ENCODE measurements at regions not wholly inside any gene's neighbourhood (a gene's known extent, or its start where the extent isn't known, plus 50 kb on each side); places are given as distances from the start of the nearest gene placed in this dataset.

DNA sequence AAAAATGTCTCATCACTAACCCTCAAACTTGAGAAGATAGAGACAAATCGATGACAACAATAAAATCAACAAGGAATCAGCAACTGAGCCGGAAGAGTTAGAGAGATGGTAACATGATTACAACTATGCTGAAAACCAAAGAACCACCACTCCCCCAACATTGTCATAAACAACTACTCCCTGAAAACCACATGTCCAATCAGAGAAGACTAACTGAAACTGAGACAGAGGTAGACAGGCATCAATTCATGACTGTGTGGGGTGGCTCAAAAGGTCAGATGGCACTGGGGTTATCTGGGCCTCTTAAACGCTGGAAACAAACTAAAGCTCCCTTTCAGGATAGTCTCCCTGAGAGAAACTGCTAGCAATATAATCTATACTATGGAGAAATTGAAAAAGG, 488.8 kb downstream of the KCTD12 start:
- DNase-seq = no peak

DNA sequence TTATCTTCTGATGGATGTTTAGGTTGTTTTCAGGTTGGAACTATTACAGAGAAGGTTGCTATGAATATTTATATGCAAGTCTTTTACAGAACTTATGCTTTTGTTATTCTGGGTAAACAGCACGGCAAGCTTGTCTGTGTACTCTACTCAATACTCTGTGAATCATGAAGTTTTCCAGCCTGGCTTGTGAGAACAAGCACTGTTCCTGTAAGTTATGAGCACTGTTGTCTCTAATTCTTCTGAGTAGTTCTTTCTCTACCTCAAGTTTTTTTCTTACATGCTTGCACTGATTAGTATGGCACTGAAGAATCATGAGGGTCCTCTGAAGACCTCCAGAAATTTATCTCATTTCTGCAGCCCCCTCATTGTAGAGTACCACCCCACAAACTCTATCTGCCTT, 496.9 kb downstream of the KCTD12 start:
- DNase-seq = no peak

DNA sequence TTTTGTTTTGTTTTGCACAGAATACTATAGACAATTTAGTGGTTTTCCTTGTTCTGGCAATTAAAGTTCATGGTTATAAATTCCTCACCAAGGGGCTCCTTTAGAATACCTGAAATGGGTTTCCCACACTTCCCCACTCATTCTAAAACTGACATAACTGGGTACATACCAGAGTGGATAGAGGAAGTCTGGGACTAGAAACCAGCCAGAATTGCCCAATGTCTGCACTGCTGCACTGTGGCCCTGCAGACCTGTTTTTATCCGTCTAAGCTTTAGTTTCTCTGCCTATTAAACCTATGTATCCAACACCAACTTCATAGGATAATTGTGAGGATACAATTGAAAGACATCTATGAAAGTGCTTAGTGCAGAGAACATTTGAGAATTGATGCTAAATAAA, 498.6 kb downstream of the KCTD12 start:
- DNase-seq = no peak

DNA sequence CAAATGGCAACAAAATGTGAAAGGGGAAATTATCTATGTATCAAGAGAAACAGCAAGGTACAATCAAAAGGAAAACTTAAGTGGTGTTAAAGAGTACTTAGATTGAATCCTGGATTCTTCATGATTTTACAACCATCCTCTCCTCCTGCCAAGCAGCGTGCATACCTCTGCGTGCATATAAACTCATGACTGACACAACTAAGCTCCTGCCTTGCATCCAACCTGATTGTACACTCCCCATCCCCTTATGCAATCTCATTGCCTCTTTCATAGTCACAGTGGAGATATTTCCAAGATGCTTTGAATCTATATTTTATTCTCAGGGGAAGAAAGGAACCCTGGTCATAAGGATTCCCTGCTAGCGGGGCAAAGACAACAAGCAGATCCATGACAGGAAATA, 499.9 kb downstream of the KCTD12 start:
- DNase-seq = no peak

DNA sequence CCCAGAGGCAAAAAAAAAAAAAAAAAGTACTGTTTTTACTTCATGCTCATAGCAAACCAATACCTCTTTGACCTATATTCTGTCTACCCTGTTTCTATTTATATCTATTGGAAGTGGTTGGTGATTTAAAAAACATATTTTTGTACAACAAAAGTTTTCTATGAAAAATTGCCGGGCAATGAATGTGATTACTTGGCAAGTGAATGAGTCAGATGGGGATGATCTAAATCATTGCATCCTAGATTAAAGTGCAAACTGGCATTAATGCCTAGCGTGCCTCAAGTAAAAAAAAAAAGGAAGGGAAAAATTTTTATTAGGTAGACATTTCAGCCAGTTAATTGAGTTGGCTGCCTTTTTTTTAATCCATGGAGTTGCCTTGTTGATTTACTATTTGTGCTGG, 500.6 kb downstream of the KCTD12 start:
- no peak for DNase-seq

DNA sequence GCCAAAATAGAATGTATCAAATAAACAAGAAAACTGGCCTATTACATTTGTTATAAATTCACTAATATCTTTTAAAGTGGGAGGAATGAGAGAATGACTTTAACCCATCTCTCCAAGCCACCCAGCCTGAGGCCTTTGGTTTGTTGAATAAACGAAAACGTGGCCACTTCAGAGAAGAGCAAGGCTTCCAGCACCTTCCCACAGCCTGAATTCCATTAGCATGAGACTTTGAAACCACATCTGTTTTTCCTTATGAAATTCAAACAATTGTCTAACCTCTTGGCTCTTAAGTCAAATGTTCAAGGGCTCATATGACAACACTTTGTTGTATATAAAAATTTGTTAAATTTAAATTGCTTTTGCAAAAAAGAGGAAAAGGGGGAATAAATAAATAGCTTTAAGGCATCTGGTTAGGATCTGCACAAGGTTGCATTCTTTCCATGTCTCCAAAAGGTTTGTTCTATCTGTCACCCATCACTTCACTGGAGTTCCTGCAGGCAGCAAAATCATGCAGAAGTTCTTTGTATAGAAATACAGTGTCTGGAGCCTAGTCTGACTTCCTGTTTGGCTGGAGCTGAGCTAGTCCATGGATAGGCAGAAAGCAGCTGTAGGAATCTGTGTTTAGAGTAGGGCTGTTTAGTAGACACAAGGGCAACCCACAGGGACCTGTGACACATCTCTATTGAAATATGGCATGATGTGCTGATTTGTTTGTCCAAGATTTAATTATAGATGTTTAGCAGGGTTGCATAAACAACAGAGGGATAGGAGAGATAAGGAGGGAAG, 502.3 kb downstream of the KCTD12 start:
- DNase-seq = peak in 1 of 2 experiments; percentile 0

DNA sequence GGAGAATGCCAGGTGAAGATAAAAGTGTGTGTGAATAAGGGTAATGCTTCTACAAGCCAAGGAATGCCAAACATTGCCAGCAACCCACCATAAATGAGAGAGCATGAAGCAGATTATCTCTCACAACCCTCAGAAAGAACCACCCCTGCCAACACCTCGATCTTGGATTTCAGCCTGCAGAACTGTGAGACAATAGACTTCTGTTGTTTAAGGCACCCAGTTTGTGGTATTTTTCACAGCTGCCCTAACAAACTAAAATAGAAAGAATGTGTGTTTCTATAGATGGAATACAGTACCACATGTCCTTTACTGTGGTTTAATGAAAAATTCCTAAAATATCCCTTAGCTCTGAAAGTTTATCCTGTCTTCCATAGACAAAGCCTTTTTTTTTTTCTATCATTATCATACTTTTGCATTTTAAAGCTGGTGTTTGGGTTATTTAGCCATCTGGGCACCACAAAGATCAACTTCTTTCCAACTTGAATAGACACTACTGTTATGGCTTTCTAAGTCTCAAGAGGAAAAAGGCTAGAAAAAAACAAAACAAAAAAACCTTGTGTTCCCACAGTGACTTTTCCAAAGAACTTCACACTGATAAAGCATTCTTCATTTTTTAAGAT, 505.6 kb downstream of the KCTD12 start:
- no peak for DNase-seq

DNA sequence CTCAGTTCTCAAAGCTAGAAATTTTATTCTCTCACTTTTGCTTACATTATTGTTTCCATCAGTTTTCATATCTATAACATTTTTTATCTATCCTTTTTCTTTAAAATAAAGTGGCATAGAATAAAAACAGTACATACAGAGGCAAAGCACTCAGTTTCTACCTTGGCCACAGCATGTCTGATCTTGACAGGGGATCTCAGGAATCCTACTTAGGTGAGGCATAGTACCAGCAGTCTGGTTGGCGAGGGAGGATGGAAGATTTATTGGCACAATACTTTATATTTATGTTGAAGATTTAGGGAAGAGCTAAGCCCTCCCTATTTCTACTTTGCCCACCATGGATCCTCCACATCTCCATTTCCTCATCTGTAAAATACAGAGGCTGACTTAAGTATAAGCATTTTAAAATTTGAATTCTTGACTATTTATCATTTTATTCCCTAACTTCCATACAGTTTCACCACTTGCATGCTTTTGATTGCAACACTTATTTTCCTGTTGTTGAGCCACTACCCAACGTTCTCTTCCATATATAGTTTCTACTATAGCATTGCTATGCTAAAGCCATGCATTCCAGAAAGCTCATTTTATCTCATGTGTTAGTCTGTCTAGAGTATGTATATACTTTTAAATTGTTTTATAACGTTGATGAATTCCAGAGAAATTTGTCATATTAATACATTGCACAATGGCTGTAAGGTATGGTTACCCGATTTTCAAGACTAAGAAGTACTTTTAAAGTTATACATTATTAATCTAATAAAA, 506.7 kb downstream of the KCTD12 start:
- no peak for DNase-seq

DNA sequence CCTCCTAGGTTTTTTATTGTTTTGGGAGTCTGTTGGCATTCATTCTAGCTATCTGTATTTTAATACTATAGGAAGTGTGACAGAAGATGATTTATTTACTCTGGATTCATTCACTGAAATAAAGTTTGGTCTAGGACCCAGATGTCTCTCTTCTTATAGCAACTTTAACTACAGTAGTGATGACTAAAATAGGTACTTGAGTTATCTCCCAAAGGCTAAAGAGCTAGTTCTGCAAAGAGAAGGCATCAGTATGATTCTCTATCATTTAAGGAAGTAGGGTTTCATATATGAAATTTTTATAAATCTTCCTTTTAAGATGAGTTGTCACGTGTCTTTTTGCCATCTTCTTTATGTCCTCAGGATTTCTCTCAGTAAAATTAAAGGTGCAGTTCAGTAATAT, 507.4 kb downstream of the KCTD12 start:
- no peak for DNase-seq

DNA sequence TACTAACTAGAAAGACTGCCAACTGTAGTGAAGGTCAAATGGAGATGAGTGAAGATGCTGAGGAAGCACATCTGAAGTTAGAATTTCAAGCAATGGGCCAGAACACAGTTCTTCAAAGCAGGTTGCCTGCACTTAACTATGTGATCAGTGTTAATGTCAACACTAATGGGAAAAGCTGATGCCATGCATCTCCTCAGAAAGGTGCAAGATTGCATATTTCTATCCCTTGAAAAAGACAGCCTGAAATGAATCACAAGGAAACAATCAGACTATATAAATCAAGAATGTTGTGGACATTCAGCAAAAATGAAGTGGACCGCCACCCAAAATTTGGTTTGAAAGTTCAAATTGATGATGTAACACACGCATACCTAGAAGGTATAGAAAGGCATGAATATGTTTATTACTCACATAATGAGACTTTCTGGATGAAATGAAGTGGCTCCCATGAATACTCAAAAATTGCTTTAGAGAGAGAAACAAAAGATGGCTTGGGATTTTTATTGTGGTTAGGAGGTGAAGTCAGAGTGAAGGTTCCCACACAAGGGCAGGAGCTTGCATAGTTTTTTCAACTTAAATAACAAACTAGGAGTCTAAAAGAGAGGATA, 522.4 kb downstream of the KCTD12 start:
- DNase-seq = no peak

DNA sequence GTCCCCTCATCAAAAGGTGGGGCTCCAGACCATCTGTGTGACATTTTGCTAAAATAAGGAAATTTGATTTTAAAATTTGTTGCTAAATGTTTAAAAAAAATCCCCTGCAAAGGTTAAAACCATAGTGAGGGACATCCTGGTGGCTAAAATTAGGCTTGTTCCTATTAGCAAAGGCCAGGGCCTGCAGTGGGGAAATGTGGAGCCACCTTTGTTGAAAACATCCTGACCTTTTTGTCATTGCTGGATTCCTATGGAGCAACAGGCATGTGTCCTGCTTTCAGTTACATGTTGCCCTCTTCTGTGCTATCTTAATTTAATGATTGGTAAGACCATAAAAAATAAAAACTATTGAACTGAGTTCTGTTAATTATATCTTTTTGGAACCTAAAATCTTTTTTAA, 524.3 kb downstream of the KCTD12 start:
- DNase-seq = no peak

DNA sequence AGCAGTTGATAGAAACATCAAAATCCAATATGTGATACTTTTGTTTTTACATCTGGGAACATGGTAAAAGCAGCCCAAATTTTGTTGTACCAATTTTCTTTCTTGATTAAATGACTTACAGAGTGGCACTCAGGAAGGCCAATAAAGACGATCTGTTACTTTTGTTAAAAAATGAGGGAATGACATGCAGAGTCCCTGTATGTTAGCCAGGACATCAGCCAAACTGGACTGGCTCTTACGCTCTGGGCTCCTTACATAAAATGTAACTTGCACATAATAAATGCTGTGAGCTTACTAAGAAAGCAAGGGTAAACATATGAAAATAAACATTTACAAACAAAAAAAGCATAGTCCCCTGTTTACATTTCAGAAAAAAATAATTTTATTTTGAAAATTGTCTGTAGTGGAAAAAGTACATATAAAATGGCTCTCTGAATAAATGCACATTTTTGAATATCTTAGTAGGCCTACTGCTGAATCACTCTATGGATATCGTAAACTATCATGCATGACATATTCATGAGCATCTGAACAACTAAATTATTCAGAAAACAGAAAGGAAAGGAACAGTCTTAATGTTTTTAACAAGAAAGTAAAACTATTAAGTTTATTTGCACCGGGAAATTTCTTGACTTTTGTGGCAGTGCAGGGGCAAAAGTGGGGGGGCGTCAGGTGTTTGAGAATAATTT, 534.5 kb downstream of the KCTD12 start:
- no peak for DNase-seq

DNA sequence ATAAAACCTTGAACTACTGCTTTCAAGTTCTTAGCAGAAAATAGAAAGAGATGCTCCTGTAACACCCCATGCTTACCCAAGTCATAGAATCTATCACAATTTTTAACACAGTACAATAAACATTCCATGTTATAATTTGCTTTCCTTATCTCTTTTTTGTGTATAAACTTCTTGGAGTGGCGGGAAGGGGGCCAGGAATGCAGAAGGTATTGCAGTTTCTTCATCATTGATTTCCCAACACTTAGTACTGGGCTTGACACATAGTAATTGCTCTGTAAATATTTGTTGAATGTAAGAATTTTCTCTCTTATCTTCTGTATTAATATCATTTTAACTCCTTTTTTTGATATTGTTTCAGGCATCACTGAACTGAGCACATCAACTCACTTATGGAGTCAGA, 535.8 kb downstream of the KCTD12 start:
- DNase-seq = no peak

DNA sequence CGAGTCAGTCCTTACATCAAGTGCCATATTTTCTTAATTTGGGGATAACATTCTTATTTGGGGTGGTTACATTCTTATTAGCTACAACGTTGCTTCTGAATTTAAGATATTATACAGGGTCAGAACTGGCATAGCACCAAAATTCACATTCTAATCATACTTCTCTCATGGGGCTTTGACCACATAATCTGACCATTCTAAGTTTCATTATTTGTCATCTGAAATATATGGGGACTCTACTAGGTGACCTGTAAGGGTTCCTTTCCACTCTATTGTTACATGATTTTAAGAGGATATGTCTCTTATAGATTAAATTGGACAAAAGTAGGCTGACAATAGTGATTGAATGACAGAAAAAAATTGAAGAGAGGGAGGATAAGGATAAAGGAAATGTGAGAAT, 536.5 kb downstream of the KCTD12 start:
- DNase-seq = no peak

DNA sequence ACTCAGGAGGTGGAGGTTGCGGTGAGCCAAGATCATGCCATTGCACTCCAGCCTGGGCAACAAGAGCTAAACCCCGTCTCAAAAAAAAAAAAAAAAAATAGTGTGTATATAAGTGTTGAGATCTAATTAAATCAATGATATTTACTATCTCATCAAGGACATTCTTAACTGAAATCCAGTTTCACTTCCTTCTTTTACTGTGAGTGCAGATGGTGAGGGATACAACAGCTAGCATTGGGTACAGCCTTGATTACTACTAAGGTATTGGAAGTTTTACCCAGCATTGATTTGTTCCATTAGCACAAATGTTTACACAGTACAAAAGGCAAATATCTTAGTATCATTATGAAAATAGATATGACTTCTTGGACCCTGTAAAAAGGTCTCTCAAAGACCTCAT, 546.6 kb downstream of the KCTD12 start:
- no peak for DNase-seq

DNA sequence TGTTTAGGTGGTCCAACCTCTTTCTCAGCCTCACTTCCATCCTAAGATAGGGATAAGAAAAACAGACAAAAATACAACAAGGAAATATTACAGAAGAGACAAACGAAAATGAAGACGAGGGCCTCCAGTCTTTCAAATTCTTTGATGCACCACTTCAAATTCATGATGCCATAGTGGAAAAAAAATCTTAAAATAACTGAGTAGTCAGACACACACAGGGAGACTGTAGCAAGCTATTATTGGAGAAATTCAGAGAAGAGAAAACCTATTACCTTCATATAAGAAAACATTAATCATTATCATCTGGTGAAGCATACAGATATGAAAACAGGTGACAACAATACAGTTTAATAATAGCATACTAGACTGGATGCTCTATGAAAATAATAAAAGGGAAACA, 548.2 kb downstream of the KCTD12 start:
- DNase-seq = no peak

DNA sequence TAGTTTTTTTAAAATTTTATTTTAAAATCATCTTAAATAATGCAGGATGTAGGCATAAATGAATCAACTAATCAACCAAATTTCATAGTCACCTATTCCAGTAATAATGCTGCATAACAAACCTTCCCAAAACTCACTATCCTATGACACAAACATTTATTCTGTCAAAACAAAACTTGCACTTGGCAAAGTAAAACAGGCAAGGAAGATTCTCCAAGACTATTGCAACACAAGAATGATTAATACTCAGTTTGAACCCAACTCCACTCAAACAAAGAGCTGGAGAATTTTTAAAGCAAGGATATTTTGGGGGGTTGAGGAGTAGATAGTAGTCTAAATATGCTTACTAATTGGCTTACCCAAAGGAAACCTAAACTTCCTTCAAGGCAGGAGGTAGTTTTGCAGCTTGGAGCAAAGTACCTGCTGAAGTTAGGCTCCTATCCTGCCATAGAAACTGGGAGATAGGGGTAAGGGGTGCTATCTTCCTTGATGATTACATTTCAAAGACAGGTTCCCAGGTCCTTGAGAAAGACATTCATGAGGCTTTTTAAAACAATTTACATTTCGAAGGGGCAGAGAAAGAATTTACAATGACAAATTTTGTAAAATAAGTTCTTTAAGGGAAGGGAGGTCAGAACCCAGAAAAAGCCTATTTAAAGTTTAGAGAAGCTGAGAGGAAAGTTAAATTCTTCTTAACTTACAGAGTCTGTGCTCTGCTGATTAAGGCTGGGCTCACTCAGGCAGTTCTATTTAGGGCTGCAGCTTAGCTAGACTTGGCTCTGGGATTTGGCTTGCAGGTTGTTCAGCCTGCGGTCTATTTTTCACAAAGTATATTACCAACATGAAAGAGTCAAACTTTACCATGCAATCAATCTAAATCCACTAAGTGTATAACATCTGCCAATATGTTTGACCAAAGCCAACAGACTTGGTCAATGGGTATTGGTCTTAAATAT, 549.0 kb downstream of the KCTD12 start:
- DNase-seq = no peak

DNA sequence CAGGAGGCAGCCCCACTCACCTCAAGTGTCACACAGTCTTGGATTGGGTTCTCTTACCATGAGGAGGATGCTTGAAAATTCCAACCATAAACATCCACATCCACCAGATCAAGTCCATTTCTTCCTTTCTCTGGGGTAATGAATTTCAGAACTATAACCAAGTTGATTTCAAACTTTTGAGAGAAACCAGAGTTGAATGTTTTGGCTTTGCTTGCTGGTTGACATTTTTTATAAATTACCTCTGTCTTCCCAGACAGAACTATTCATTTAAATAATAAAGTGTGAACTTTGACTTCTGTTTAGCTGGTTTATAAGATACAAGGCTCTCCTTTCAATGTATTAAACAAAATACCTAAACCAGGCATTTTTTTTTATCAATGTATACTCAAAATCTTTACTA, 550.7 kb downstream of the KCTD12 start:
- DNase-seq = no peak

DNA sequence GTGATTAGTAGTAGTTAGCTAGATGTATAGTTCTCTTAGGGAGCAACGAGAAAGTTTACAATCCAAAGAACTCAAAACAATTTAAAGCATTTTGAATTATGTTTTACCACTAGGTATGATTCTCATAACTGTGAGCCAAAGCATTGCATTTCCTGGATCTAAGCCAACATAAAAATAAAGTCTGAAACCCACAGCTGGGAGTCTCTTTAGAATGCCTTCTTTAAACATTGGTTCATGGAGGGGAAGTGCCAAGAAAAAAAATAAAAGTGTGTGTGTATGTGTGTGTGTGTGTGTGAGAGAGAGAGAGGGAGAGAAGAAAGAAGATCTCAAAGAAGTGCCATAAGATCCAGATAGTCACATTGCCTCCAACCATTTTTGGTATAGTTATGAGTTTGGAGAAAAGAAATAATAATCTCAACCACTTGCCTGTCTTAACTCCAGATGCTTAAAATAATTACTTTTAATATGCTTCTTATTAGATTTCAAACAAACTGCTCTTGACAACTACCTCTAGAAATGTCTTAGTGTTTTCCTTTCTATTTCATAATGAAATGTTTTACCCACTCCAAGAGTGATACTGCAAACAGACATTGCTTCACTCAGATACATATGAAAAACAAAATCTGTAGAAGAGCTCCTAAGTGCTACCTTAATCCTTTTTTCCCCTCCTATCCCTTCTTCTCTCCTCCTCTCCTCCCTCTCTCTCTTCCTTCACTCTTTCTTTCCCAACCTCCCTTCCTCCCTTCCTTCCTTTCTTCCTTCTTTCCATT, 554.1 kb downstream of the KCTD12 start:
- peak in 1 of 2 experiments; percentile 0 for DNase-seq

DNA sequence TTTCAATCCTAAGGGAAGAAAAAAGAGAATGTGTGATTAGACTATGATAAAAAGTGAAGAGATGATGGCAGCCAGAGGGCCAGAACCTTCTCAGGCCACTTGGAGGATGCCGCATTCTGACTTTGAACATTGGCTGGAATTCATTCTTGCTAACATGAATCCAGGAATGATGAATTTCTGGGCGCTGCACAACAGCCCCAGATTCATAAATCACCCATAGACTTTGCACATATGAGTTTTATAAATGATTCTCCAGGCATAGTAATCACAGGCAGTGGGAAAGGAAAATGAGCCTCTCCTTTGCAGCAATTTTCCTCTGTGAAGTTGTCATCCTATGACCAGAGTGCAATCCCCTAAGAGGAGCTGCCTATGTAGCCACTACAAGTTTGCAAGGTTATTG, 555.4 kb downstream of the KCTD12 start:
- DNase-seq = no peak
